ENCODE measurements at regions not wholly inside any gene's neighbourhood (a gene's known extent, or its start where the extent isn't known, plus 50 kb on each side); places are given as distances from the start of the nearest gene placed in this dataset.

GRCh38 chr16:65495106-65495505 is 373.2 kb upstream of the CDH11 start:
- Histone ChIP-seq H2AFZ (ENCODE audit: insufficient read depth, low read depth, low read length, poor library complexity, severe bottlenecking) (no peak overlapping the region), H3K4me2 (replicated peaks; ENCODE audit: low read depth, low read length, poor library complexity, severe bottlenecking) (no peak overlapping the region), H3K27me3 (replicated peaks in 1 of 4; ENCODE audit: control extremely low read depth in 1 of 4, control insufficient read depth in 3 of 4, insufficient read depth in 4 of 4, low read length in 3 of 4) (no peaks in the 10 kb centered on the region), H3K4me1 (ENCODE audit: control insufficient read depth in 2 of 2, insufficient read depth in 2 of 2, low read length in 2 of 2) (no peaks in the 10 kb centered on the region), H3K27ac (ENCODE audit: low read length in 2 of 2) (no peak overlapping the region), H4K20me1 (ENCODE audit: control insufficient read depth, insufficient read depth, low read length, poor library complexity, severe bottlenecking) (no peaks in the 10 kb centered on the region), H3K4me3 (ENCODE audit: control extremely low read depth in 1 of 5, extremely low read depth in 1 of 5, insufficient read depth in 1 of 5, low read depth in 2 of 5, low read length in 4 of 5) (no peak overlapping the region), H3K36me3 (replicated peaks in 1 of 2; ENCODE audit: control extremely low read depth in 1 of 2, control insufficient read depth in 1 of 2, extremely low read depth in 1 of 2, insufficient read depth in 2 of 2, low read length in 1 of 2) (no peaks in the 10 kb centered on the region), H3K9ac (ENCODE audit: low read length) (no peak overlapping the region), H3K79me2 (ENCODE audit: control insufficient read depth, insufficient read depth, low read length) (no peaks in the 10 kb centered on the region), H3K9me3 (ENCODE audit: control extremely low read depth in 1 of 3, control insufficient read depth in 2 of 3, insufficient read depth in 1 of 3, low read length in 2 of 3) (peaks cover 0 to 4% (median 0%) of the 10 kb centered on the region in 3 donors)
- no peak overlapping the region for H3K4me3 Mint-ChIP-seq
- no peak overlapping the region for H3K27ac Mint-ChIP-seq
- DNase-seq: no peak
- TF ChIP-seq EZH2 (IDR thresholded peaks at IDR 0.05; ENCODE audit: borderline replicate concordance, insufficient read depth, low read depth, low read length, poor library complexity, severe bottlenecking) (no peak), CTCF (IDR thresholded peaks at IDR 0.05) (no peak)
- no peak for ATAC-seq (ENCODE audit: low read depth)
- no CpG with 5 or more reads among the region's 3 CpGs for WGBS (ENCODE audit: insufficient coverage)
- H3K4me1 Mint-ChIP-seq: no peaks in the 10 kb centered on the region
- CTCF ChIA-PET: no interaction called here
- POLR2A ChIA-PET: no interaction called here
- intact Hi-C loops (cut with micrococcal nuclease): no loop called here
- H3K27me3 Mint-ChIP-seq: no peaks in the 10 kb centered on the region
- peaks cover 4% of the 10 kb centered on the region for H3K9me3 Mint-ChIP-seq (ENCODE audit: insufficient read depth)

- no peak overlapping the region for H3K27ac Mint-ChIP-seq
Measured at GRCh38 chr16:65494609-65495008, 372.7 kb upstream of the CDH11 start.

More at GRCh38 chr16:65494609-65495008, 372.7 kb upstream of the CDH11 start:
- peaks cover 2% of the 10 kb centered on the region for H3K9me3 Mint-ChIP-seq (ENCODE audit: insufficient read depth)
- H3K4me3 ChIP-seq (ENCODE audit: control extremely low read depth in 1 of 5, extremely low read depth in 1 of 5, insufficient read depth in 1 of 5, low read depth in 2 of 5, low read length in 4 of 5): no peak overlapping the region
- H3K36me3 ChIP-seq (replicated peaks in 1 of 2; ENCODE audit: control extremely low read depth in 1 of 2, control insufficient read depth in 1 of 2, extremely low read depth in 1 of 2, insufficient read depth in 2 of 2, low read length in 1 of 2): no peaks in the 10 kb centered on the region
- no peaks in the 10 kb centered on the region for H3K27me3 Mint-ChIP-seq
- H3K4me1 ChIP-seq (ENCODE audit: control insufficient read depth in 2 of 2, insufficient read depth in 2 of 2, low read length in 2 of 2): no peaks in the 10 kb centered on the region
- H3K9me3 ChIP-seq (ENCODE audit: control extremely low read depth in 1 of 3, control insufficient read depth in 2 of 3, insufficient read depth in 1 of 3, low read length in 2 of 3): peaks cover 0 to 4% (median 0%) of the 10 kb centered on the region in 3 donors
- no peaks in the 10 kb centered on the region for H3K79me2 ChIP-seq (ENCODE audit: control insufficient read depth, insufficient read depth, low read length)
- no CpG with 5 or more reads among the region's 1 CpG for WGBS (ENCODE audit: insufficient coverage)
- ATAC-seq (ENCODE audit: low read depth): no peak
- no peak overlapping the region for H3K27ac ChIP-seq (ENCODE audit: low read length in 2 of 2)
- no peak overlapping the region for H3K9ac ChIP-seq (ENCODE audit: low read length)
- DNase-seq: no peak
- no peak overlapping the region for H3K4me3 Mint-ChIP-seq
- H3K4me2 ChIP-seq (replicated peaks; ENCODE audit: low read depth, low read length, poor library complexity, severe bottlenecking): no peak overlapping the region
- intact Hi-C loops (cut with micrococcal nuclease): no loop called here
- ChIA-PET CTCF (no interaction called here), POLR2A (no interaction called here)
- TF ChIP-seq EZH2 (IDR thresholded peaks at IDR 0.05; ENCODE audit: borderline replicate concordance, insufficient read depth, low read depth, low read length, poor library complexity, severe bottlenecking): no peak
- no peak for TF ChIP-seq CTCF (IDR thresholded peaks at IDR 0.05)
- no peaks in the 10 kb centered on the region for H4K20me1 ChIP-seq (ENCODE audit: control insufficient read depth, insufficient read depth, low read length, poor library complexity, severe bottlenecking)
- no peaks in the 10 kb centered on the region for H3K27me3 ChIP-seq (replicated peaks in 1 of 4; ENCODE audit: control extremely low read depth in 1 of 4, control insufficient read depth in 3 of 4, insufficient read depth in 4 of 4, low read length in 3 of 4)
- H2AFZ ChIP-seq (ENCODE audit: insufficient read depth, low read depth, low read length, poor library complexity, severe bottlenecking): no peak overlapping the region
- no peaks in the 10 kb centered on the region for H3K4me1 Mint-ChIP-seq
